CD14-positive monocyte (primary cell): ENCODE measurements at regions not wholly inside any gene's neighbourhood (a gene's known extent, or its start where the extent isn't known, plus 50 kb on each side); places are given as distances from the start of the nearest gene placed in this dataset.
"Not testable (repeated sequence)": the region's sequence is repeated elsewhere in the genome, so short reads cannot be mapped to it uniquely, and the experiment has no call there.

Experiments used
- DNase-seq, 3 donors: peaks; one replicate each; pipeline ENCODE4 v3.0.0-alpha.2; 2011 to 2022
- H2AFZ ChIP-seq: 2 replicates; pipeline ENCODE4 v1.6.0; 2012; ENCODE audit warnings: mild to moderate bottlenecking, low read depth, low read length, inconsistent platforms; ENCODE audit not compliant: insufficient read depth, poor library complexity, severe bottlenecking
- H3K27ac ChIP-seq, 2 donors: 1 replicate in 1 of 2; 2 replicates in 1 of 2; pipeline ENCODE4 v1.5.1; 2012 to 2013; ENCODE audit warnings: low read length in 2 of 2, control low read depth in 1 of 2, inconsistent platforms in 1 of 2, low read depth in 1 of 2, mild to moderate bottlenecking in 1 of 2
- H3K27me3 ChIP-seq, 2 donors: one replicate each; pipeline versions ENCODE4 v1.6.0 to v1.6.1; 2011 to 2013; ENCODE audit warnings: low read length in 2 of 2; ENCODE audit not compliant: control insufficient read depth in 2 of 2, insufficient read depth in 2 of 2
- H3K36me3 ChIP-seq, 2 donors: replicated peaks in 1 of 2; 1 replicate in 1 of 2; 2 replicates in 1 of 2; pipeline versions ENCODE4 v1.5.1 to v1.6.1; 2012 to 2013; ENCODE audit warnings: low read length in 2 of 2, control low read depth in 1 of 2, inconsistent platforms in 1 of 2, mild to moderate bottlenecking in 1 of 2; ENCODE audit not compliant: insufficient read depth in 2 of 2, control insufficient read depth in 1 of 2
- H3K4me1 ChIP-seq, 2 donors: 1 replicate in 1 of 2; 2 replicates in 1 of 2; pipeline versions ENCODE4 v1.5.1 to v1.6.1; 2012 to 2013; ENCODE audit warnings: low read length in 2 of 2, control low read depth in 1 of 2, inconsistent platforms in 1 of 2, mild to moderate bottlenecking in 1 of 2, moderate library complexity in 1 of 2; ENCODE audit not compliant: insufficient read depth in 2 of 2, control insufficient read depth in 1 of 2
- H3K4me2 ChIP-seq: replicated peaks from 2 replicates; pipeline ENCODE3; 2012; ENCODE audit warnings: low read length, moderate library complexity, mild to moderate bottlenecking; ENCODE audit not compliant: poor library complexity, severe bottlenecking; ENCODE audit errors: extremely low read depth
- H3K4me3 ChIP-seq, 3 experiments: fragments of 200-600 bp in 1 of 3; sonication (generic) in 1 of 3; replicated peaks in 1 of 3; 1 replicate in 2 of 3; 2 replicates in 1 of 3; pipeline ENCODE4 v1.5.1; 2011 to 2013; ENCODE audit warnings: low read length in 3 of 3, mild to moderate bottlenecking in 3 of 3, control low read depth in 2 of 3, low read depth in 2 of 3, inconsistent platforms in 1 of 3, moderate library complexity in 1 of 3
- H3K79me2 ChIP-seq: 2 replicates; pipeline ENCODE4 v1.6.0; 2012; ENCODE audit warnings: mild to moderate bottlenecking, control low read depth, inconsistent platforms, low read length, moderate library complexity; ENCODE audit not compliant: insufficient read depth
- H3K9ac ChIP-seq: 2 replicates; pipeline ENCODE4 v1.6.0; 2017; ENCODE audit warnings: low read length, mild to moderate bottlenecking; ENCODE audit not compliant: insufficient read depth, poor library complexity, severe bottlenecking
- H3K9me3 ChIP-seq, 2 donors: replicated peaks in 1 of 2; 1 replicate in 1 of 2; 2 replicates in 1 of 2; pipeline versions ENCODE4 v1.5.1 to v1.6.1; 2012 to 2013; ENCODE audit warnings: low read length in 2 of 2, control low read depth in 1 of 2; ENCODE audit not compliant: control insufficient read depth in 1 of 2, insufficient read depth in 1 of 2
- H4K20me1 ChIP-seq: 2 replicates; pipeline ENCODE4 v1.6.0; 2012; ENCODE audit warnings: mild to moderate bottlenecking, low read length, control low read depth, moderate library complexity; ENCODE audit not compliant: insufficient read depth
- H3K27ac Mint-ChIP-seq, 7 donors: one replicate each; pipeline ENCODE4 v1.8.0; 2020; ENCODE audit warnings: mild to moderate bottlenecking in 7 of 7, mixed read lengths in 7 of 7, moderate library complexity in 6 of 7, inconsistent platforms in 2 of 7
- H3K27me3 Mint-ChIP-seq, 3 donors: one replicate each; pipeline ENCODE4 v1.8.0; 2021 to 2022; ENCODE audit warnings: low read depth in 3 of 3, mild to moderate bottlenecking in 3 of 3, mixed read lengths in 3 of 3, moderate library complexity in 3 of 3, inconsistent platforms in 1 of 3
- H3K36me3 Mint-ChIP-seq, 2 donors: one replicate each; pipeline ENCODE4 v1.8.0; 2020; ENCODE audit warnings: mixed read lengths in 2 of 2, inconsistent platforms in 1 of 2, mild to moderate bottlenecking in 1 of 2
- H3K4me1 Mint-ChIP-seq: one replicate; pipeline ENCODE4 v1.8.0; 2020; ENCODE audit warnings: mild to moderate bottlenecking, mixed read lengths
- H3K4me3 Mint-ChIP-seq, 2 donors: one replicate each; pipeline ENCODE4 v1.8.0; 2020; ENCODE audit warnings: mild to moderate bottlenecking in 2 of 2, mixed read lengths in 2 of 2, moderate library complexity in 1 of 2
- H3K9me3 Mint-ChIP-seq, 7 donors: one replicate each; pipeline ENCODE4 v1.8.0; 2020 to 2022; ENCODE audit warnings: mixed read lengths in 7 of 7, mild to moderate bottlenecking in 6 of 7, moderate library complexity in 6 of 7, inconsistent platforms in 2 of 7
- WGBS: methylation state at CpG from one replicate; pipeline ENCODE4 v1.1.5; 2013; ENCODE audit warnings: missing lambda C conversion rate; ENCODE audit not compliant: insufficient coverage; 5-methylcytosine and 5-hydroxymethylcytosine counted together
- intact Hi-C, 2 donors: fragments of 100-400 bp; cut with micrococcal nuclease; formaldehyde crosslinking; loops; one replicate each; pipeline versions ENCODE4 v1.15.0 to v1.15.1; 2023
- TF ChIP-seq, protein P1 (sequence below): fragments of 200-600 bp; IDR thresholded peaks from one replicate; pipeline ENCODE4 v1.8.0; 2022; ENCODE audit warnings: antibody characterized with exemption, mild to moderate bottlenecking

- H3K27ac Mint-ChIP-seq: no peak overlapping the region
- TF ChIP-seq, protein P1, sequence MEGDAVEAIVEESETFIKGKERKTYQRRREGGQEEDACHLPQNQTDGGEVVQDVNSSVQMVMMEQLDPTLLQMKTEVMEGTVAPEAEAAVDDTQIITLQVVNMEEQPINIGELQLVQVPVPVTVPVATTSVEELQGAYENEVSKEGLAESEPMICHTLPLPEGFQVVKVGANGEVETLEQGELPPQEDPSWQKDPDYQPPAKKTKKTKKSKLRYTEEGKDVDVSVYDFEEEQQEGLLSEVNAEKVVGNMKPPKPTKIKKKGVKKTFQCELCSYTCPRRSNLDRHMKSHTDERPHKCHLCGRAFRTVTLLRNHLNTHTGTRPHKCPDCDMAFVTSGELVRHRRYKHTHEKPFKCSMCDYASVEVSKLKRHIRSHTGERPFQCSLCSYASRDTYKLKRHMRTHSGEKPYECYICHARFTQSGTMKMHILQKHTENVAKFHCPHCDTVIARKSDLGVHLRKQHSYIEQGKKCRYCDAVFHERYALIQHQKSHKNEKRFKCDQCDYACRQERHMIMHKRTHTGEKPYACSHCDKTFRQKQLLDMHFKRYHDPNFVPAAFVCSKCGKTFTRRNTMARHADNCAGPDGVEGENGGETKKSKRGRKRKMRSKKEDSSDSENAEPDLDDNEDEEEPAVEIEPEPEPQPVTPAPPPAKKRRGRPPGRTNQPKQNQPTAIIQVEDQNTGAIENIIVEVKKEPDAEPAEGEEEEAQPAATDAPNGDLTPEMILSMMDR: no peak
- no peaks in the 10 kb centered on the region for H3K9me3 ChIP-seq
- no peak for DNase-seq
- H3K9ac ChIP-seq: no peak overlapping the region
- WGBS: 96% methylated on average over 4 of the region's 12 CpGs
- peaks cover 5 to 8% (median 6%) of the 10 kb centered on the region in 3 donors for H3K27me3 Mint-ChIP-seq
- H3K27ac ChIP-seq: no peak overlapping the region
- no peak overlapping the region for H3K4me2 ChIP-seq
- no peaks in the 10 kb centered on the region for H3K4me1 ChIP-seq
- no peak overlapping the region for H3K4me3 ChIP-seq
- H3K36me3 ChIP-seq: no peaks in the 10 kb centered on the region
- H3K36me3 Mint-ChIP-seq: no peaks in the 10 kb centered on the region
- peaks cover 2% of the 10 kb centered on the region for H3K4me1 Mint-ChIP-seq
- no peaks in the 10 kb centered on the region for H4K20me1 ChIP-seq
- no peak overlapping the region for H3K4me3 Mint-ChIP-seq
- intact Hi-C loops: no loop called here
- H3K27me3 ChIP-seq: no peaks in the 10 kb centered on the region
- H3K9me3 Mint-ChIP-seq: peaks cover 0 to 3% (median 2%) of the 10 kb centered on the region in 7 donors
- H2AFZ ChIP-seq: no peak overlapping the region
- H3K79me2 ChIP-seq: no peaks in the 10 kb centered on the region
Measured at GRCh38 chr2:109677835-109678580, 63.8 kb downstream of the SOWAHC start.

DNA sequence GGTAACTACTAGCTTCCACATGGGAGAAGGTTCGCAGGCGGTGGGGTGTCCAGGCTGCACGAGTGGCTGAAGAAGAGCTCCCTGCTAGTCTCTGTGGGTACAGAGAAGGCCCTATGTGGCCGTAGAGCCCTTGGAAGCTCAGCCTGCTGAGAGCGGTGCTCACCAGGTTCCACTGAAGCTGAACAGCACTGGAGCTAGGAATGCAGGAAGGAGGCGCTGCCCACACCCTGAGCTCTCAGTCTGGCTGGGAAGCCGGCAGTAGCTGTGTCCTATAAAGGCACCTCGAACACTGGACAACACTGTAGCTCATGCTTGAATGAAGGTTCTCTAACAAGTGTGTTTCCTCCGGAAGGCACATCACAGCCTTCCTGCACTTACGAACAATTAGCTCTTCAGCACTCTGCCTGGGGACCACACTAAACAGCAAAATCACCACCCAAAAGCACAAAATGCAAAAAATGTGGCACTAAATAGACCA, 64.6 kb downstream of the SOWAHC start:
- H2AFZ ChIP-seq, H3K27me3 Mint-ChIP-seq, H3K27ac ChIP-seq, H3K4me2 ChIP-seq, intact Hi-C loops, H3K9me3 Mint-ChIP-seq, H3K36me3 Mint-ChIP-seq, H3K4me3 ChIP-seq, H3K4me3 Mint-ChIP-seq, DNase-seq, H4K20me1 ChIP-seq, H3K27me3 ChIP-seq, H3K36me3 ChIP-seq, H3K4me1 ChIP-seq, H3K9me3 ChIP-seq, H3K79me2 ChIP-seq, H3K27ac Mint-ChIP-seq, H3K4me1 Mint-ChIP-seq, H3K9ac ChIP-seq: not testable (repeated sequence)
- WGBS: 88% methylated on average over 8 of the region's 10 CpGs
